Uterus (tissue), 3 donors: ENCODE measurements at regions not wholly inside any gene's neighbourhood (a gene's known extent, or its start where the extent isn't known, plus 50 kb on each side); places are given as distances from the start of the nearest gene placed in this dataset.

Experiments
- DNase-seq, 2 donors: peaks; one replicate each; pipeline ENCODE4 v3.0.0-alpha.2; 2019 to 2020
- H3K27ac ChIP-seq, 2 donors: fragments of 200-600 bp; sonication (generic); 1 replicate in 1 of 2; 2 replicates in 1 of 2; pipeline ENCODE4 v1.5.1; 2016 to 2018
- H3K27me3 ChIP-seq, 2 donors: fragments of 200-600 bp; sonication (generic); one replicate each; pipeline ENCODE4 v1.5.1; 2018 to 2019; ENCODE audit warnings: control low read depth in 1 of 2
- H3K36me3 ChIP-seq, 2 donors: fragments of 200-600 bp; sonication (generic); one replicate each; pipeline ENCODE4 v1.5.1; 2019; ENCODE audit warnings: control low read depth in 1 of 2
- H3K4me1 ChIP-seq, 2 donors: fragments of 200-600 bp; sonication (generic); one replicate each; pipeline ENCODE4 v1.5.1; 2018 to 2019; ENCODE audit warnings: control low read depth in 1 of 2
- H3K4me3 ChIP-seq, 2 donors: fragments of 200-600 bp; sonication (generic); 1 replicate in 1 of 2; 2 replicates in 1 of 2; pipeline ENCODE4 v1.5.1; 2018 to 2019; ENCODE audit warnings: mild to moderate bottlenecking in 1 of 2
- H3K9me3 ChIP-seq, 2 donors: fragments of 200-600 bp; sonication (generic); one replicate each; pipeline ENCODE4 v1.5.1; 2019; ENCODE audit warnings: control low read depth in 1 of 2
- CTCF ChIP-seq, 4 experiments: fragments of 200-600 bp in 2 of 4; fragments of 450-650 bp in 2 of 4; sonication (generic) in 2 of 4; IDR thresholded peaks; one replicate each; pipeline ENCODE4 v1.5.1; 2016 to 2019; ENCODE audit warnings: antibody characterized with exemption in 4 of 4, mild to moderate bottlenecking in 2 of 4, moderate library complexity in 1 of 4
- POLR2A ChIP-seq, 2 donors: fragments of 450-650 bp; IDR thresholded peaks; one replicate each; pipeline ENCODE4 v1.6.1; 2016; ENCODE audit warnings: antibody characterized with exemption in 2 of 2, mild to moderate bottlenecking in 1 of 2, moderate library complexity in 1 of 2
- intact Hi-C: fragments of 100-400 bp; cut with DNase I; formaldehyde crosslinking; loops from one replicate; pipeline ENCODE4 v1.15.1; 2023; ENCODE audit warnings: low total_unique reads
- donor health status: DM: yes; HTN: yes; CAD: no.

- no peaks in the 10 kb centered on the region for H3K9me3 ChIP-seq
- intact Hi-C loops = no loop called here
- H3K4me3 ChIP-seq = no peak overlapping the region
- no peaks in the 10 kb centered on the region for H3K4me1 ChIP-seq
- no peak for DNase-seq
- H3K27ac ChIP-seq = no peak overlapping the region
- H3K36me3 ChIP-seq = no peaks in the 10 kb centered on the region
- TF ChIP-seq CTCF (IDR thresholded peaks at IDR 0.05) = no peak
- no peaks in the 10 kb centered on the region for H3K27me3 ChIP-seq
These were observed 271.7 kb upstream of the ZC3H12C start for GRCh38 chr11:109821511-109821910.

- H3K4me3 ChIP-seq = no peak overlapping the region
- H3K27ac ChIP-seq = no peak overlapping the region
- intact Hi-C loops = no loop called here
- DNase-seq = no peak
- no peaks in the 10 kb centered on the region for H3K27me3 ChIP-seq
- no peaks in the 10 kb centered on the region for H3K36me3 ChIP-seq
- no peaks in the 10 kb centered on the region for H3K9me3 ChIP-seq
- TF ChIP-seq POLR2A (IDR thresholded peaks at IDR 0.05) (no peak), CTCF (IDR thresholded peaks at IDR 0.05) (no peak)
- H3K4me1 ChIP-seq = no peaks in the 10 kb centered on the region
These were observed 270.6 kb upstream of the ZC3H12C start for GRCh38 chr11:109822436-109823102.

GRCh38 chr11:109828387-109828786, 264.8 kb upstream of the ZC3H12C start:
- intact Hi-C loops = no loop called here
- Histone ChIP-seq H3K36me3 (no peaks in the 10 kb centered on the region), H3K4me1 (no peaks in the 10 kb centered on the region), H3K27ac (no peak overlapping the region), H3K9me3 (no peaks in the 10 kb centered on the region), H3K27me3 (no peaks in the 10 kb centered on the region), H3K4me3 (no peak overlapping the region)
- TF ChIP-seq CTCF (IDR thresholded peaks at IDR 0.05) (no peak), POLR2A (IDR thresholded peaks at IDR 0.05) (no peak)
- no peak for DNase-seq

GRCh38 chr11:109838026-109838425, 255.2 kb upstream of the ZC3H12C start:
- Histone ChIP-seq H3K27ac (no peak overlapping the region), H3K27me3 (no peaks in the 10 kb centered on the region), H3K36me3 (no peaks in the 10 kb centered on the region), H3K4me3 (no peak overlapping the region), H3K9me3 (no peaks in the 10 kb centered on the region), H3K4me1 (no peaks in the 10 kb centered on the region)
- TF ChIP-seq CTCF (IDR thresholded peaks at IDR 0.05) = no peak
- TF ChIP-seq POLR2A (IDR thresholded peaks at IDR 0.05) = no peak
- no peak for DNase-seq
- intact Hi-C loops = no loop called here

GRCh38 chr11:109845437-109845836, 247.8 kb upstream of the ZC3H12C start:
- H3K36me3 ChIP-seq = no peaks in the 10 kb centered on the region
- no peaks in the 10 kb centered on the region for H3K4me1 ChIP-seq
- no peaks in the 10 kb centered on the region for H3K27me3 ChIP-seq
- H3K27ac ChIP-seq = no peak overlapping the region
- intact Hi-C loops = no loop called here
- no peaks in the 10 kb centered on the region for H3K9me3 ChIP-seq
- no peak for DNase-seq
- no peak for TF ChIP-seq CTCF (IDR thresholded peaks at IDR 0.05)
- no peak for TF ChIP-seq POLR2A (IDR thresholded peaks at IDR 0.05)
- H3K4me3 ChIP-seq = no peak overlapping the region
